ENCODE measurements at regions not wholly inside any gene's neighbourhood (a gene's known extent, or its start where the extent isn't known, plus 50 kb on each side); places are given as distances from the start of the nearest gene placed in this dataset.
"Not testable (repeated sequence)": the region's sequence is repeated elsewhere in the genome, so short reads cannot be mapped to it uniquely, and the experiment has no call there.

DNA sequence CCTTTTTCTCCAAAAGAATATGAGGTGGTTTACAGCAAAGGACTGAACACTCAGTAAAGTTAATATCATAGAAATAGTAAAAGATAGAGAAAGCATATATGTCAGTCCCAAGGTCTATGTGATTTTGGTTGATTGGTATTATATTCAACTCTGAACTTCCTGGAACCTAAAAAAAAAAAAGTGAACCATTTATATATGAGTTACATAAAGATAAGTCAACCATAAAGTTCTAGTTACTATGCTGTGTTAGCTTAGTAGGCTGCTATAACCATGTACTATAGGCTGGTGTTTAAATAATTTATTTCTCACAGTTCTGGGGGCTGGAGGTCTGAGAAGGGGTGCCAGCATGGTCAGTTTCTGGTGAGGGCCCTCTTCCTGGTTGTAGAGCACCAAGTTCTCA, 475.6 kb downstream of the KLF12 start:
- ATAC-seq (peak; percentile 80), DNase-seq (no peak)
- intact Hi-C loops (cut with DNase I, micrococcal nuclease): no loop called here

DNA sequence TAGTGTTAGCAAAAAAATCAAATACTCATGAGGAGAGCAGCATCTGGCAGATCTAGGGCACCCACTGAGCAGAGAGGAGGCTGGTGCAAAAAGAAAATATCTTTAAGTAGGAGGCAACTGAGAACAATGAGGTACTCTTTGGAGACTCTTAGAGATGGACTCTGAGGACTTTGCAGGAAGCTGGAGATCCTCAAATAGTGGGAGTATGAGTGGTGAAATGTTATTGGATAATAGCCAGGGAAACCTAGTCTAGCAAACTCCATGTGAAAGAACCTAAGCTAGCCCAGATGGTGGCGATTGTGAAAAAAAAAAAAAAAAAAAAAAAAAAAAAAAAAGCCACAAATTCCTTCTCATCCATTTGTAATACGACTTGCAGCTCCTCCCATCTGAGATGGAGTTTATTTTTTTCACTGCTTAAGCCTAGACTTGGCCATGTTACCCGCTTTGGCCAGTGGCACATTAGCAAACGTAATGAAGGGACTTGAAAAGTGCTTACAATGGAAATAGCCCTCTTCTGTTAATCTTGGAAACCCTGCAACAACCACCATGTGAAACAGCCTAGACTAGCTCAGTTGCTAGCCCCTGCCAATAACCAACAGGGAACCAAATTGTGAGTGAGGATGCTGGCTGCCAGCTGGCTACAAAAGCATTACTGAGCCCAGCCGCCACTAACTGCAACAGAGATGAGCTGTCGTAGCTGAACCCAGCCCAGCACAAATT, 476.2 kb downstream of the KLF12 start:
- intact Hi-C loops (cut with DNase I, micrococcal nuclease): no loop called here
- ATAC-seq (peak; percentile 2), DNase-seq (no peak)

DNA sequence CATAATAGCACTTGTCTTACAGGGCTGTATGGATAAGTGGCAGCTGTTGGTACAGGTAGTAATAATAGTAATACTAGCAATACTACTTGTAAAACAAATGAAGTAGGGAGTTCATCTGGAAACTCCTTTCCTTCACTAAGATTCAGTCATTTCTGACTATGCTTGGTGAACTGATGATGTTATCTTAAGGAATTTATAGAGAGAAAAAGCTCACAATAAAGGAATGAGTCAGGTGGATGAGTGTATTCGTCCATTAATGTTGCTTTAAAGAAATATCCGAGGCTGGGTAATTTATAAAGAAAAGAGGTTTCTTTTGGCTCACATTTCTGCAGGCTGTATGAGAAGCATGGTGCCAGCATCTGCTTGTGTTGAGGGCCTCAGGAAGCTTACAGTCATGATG, 477.3 kb downstream of the KLF12 start:
- DNase-seq: no peak
- no peak for ATAC-seq
- intact Hi-C loops (cut with DNase I, micrococcal nuclease): no loop called here

DNA sequence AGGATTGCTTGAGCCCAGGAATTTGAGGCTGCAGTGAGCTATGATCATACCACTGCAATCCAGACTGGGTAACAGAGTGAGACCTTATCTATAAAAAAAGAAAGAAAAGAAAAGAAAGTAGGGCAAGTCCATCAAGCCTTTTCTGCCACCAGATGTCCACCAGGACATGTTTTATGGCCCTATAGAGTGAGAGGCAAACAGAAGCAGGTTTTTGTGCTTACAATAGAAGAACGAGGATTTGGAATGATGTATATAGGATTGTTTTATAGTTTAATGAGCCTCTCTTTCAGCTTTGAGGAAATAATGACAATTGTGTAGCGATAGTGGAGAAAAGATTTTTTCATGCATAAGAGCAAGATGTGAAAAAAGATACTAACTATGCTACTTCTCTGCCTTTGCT, 480.5 kb downstream of the KLF12 start:
- intact Hi-C loops (cut with DNase I, micrococcal nuclease): no loop called here
- ATAC-seq (peak; percentile 87), DNase-seq (no peak)

DNA sequence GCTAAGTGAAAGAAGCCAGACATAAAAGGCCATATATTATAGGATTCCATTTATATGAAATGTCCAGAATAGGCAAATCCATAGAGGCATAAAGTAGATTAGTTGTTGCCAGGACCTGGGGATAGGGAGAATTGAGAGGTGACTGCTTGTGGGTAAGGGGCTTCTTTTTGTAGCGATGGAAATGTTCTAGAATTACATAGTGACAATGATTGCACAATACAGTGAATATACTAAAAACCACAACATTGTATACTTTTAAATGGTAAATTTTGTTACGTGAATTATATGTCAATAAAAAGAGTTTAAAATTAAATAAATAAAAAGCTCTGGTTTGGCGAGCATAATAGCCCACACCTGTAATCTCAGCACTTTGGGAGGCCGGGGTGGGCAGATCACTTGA, 486.8 kb downstream of the KLF12 start:
- no peak for DNase-seq
- intact Hi-C loops (cut with DNase I, micrococcal nuclease): no loop called here
- ATAC-seq: no peak

DNA sequence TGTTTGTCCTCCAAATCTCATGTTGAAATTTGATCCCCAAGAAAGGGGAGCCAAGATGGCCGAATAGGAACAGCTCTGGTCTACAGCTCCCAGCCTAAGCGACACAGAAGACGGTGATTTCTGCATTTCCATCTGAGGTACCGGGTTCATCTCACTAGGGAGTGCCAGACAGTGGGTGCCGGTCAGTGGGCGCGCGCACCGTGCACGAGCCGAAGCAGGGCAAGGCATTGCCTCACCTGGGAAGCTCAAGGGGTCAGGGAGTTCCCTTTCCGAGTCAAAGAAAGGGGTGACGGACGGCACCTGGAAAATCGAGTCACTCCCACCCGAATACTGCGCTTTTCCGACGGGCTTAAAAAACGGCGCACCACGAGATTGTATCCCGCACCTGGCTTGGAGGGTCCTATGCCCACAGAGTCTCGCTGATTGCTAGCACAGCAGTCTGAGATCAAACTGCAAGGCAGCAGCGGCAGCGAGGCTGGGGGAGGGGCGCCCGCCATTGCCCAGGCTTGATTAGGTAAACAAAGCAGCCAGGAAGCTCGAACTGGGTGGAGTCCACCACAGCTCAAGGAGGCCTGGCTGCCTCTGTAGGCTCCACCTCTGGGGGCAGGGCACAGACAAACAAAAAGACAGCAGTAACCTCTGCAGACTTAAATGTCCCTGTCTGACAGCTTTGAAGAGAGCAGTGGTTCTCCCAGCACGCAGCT, 493.6 kb downstream of the KLF12 start:
- DNase-seq; ATAC-seq; intact Hi-C loops (cut with DNase I, micrococcal nuclease): not testable (repeated sequence)

DNA sequence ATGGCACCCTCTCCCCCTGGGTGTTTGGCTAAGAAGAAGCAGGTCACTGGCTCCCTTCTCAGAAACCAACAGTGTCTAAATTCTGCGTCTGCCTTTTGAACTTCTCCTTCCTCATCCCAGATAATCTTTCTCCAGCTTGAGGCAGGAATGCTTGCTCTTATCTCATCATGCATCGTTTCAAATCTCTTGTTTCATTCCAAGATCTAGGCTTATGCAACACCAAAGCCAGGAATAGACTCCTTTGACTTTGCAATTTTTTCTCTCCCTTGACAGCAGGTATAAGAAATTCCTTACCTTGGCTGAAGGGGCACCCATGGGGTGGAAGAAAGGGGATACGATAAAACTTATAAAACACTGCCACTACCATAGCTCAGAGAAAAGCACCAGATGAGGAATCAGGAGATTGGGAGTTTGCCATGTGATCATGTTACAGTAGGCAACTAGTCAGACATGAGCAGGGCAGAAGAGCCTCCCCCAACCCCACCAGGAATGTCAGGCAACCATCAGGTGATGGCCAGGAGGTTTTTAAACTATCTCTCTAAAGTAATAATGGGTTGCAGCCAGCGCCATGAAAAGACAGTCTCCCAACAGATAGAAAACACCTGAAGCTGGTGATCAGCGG, 498.9 kb downstream of the KLF12 start:
- ATAC-seq: no peak
- no peak for DNase-seq
- intact Hi-C loops (cut with DNase I, micrococcal nuclease): no loop called here

DNA sequence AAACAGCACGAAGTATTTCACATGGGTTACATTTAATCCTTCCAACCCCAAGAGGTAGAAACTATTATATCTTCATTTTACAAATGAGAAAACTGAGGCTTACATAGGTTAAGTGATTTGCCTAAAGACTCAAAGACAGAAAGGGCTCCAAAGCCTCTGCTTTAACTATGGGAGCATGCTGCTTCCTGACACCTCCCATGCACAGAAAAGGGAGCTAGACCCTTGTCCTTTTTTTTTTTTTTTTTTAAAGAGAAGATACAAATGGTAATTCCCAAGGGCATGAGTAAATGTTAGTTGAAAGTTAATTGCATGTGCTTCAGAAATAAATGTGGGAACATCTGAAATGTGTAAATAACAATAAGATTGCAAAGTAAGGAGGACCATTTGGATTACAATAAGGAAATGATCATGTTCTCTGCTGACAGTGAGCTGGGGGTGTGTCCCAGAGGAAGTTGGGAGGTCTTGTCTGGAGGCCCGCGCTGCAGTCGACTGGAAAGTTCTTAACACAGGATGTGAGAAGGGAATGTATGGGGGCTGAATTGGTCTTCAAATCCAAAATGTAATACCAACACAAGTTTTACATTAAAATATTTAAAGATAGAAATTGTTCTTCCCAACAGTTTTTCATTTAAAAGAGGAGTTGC, 500.3 kb downstream of the KLF12 start:
- peak in 1 of 2 donors; percentile 30 for DNase-seq
- ATAC-seq: peak; percentile 85
- intact Hi-C loops (cut with DNase I, micrococcal nuclease): no loop called here

DNA sequence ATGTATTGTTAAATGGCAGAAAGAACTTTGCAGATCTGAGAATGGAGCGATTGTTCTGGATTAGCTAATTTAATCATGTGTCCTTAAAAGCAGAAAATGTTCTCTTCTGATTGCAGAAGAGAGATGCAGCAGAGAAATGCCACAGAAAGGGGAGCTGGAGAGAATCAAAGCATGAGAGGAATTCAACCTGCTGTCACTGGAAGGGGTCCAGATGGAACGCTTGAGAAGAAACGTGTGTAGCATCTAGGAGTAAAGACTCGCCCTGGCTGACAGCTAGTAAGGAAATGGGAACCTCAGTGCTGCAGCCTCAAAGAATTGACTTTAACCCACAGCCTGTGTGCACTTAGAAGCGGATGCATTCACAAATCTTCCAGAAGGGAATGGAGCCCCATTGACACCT, 502.8 kb downstream of the KLF12 start:
- intact Hi-C loops (cut with DNase I, micrococcal nuclease): no loop called here
- DNase-seq (no peak), ATAC-seq (no peak)

DNA sequence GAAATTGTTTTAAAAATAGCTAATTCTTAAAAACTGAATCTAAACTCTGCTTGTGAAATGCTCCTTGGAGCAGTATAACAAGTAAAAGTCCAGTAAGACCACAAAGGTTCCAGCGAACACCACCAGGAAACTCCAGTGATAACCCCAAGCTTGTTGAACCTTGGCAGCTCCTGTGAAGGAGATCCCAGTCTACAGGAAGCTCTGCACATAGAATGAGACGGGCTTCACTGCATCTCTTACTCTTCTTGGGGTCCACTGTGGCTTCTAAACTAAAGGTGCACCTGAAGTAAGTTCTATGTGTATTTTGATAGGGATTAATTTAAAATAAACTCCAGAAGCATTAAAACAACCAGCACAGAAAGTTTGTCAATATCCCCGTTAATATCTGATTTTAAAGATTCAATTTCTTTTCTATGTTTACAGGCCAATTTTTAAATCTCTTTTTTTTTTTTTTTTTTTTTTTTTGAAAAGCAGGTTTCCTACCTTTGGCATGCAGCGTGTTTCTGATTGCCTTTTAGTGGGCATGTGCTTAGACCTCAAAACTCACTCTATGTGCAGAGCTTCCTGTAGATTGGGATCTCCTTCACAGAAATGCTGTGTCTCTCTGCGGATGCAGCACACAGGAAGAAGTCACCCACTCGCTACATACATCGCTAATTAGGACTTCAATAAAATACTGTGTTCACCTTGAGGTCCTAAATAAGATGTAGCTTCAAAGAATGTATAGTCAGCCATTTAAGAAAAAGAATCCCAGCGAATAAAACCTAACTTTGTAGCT, 508.5 kb downstream of the KLF12 start:
- intact Hi-C loops (cut with DNase I, micrococcal nuclease): no loop called here
- ATAC-seq (no peak), DNase-seq (no peak)

DNA sequence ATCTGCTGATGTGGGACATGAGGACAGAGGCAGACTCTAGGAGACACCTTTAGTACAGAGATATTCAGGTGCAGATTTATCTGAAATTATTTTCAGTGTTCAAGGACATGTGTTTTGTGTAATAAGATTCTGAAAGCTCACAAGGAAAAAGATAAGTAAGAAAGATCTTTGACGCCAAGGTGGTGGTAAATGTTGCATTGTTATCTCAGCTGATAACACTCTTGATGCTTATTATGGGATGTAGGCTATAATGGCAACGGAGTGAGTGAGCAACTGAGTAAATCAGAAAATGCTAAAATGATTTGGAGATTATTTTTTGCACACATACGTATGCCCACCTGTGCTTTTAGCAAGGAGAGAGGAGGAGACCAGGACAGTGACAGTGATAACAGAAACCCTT, 510.9 kb downstream of the KLF12 start:
- intact Hi-C loops (cut with DNase I, micrococcal nuclease): no loop called here
- DNase-seq (no peak), ATAC-seq (peak; percentile 47)

DNA sequence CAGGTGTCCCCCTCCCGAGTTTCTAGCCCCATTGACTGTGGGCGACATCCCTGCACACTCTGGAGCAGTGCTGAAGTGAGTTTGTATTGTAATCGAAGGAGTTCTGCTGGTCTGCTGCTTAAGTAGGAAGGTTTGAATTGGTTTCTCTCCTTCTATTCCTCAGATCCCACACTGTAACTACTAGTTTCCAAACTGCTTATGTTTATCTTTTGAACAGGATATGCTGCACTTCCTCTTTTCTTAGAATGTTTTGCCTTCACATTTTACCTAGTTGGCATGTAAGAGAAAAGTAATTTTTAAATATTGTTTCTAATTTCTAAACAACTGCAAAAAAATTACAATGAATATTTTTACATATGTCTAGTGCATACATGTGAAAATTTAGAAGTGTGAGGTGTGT, 511.8 kb downstream of the KLF12 start:
- ATAC-seq: peak; percentile 25
- intact Hi-C loops (cut with DNase I, micrococcal nuclease): no loop called here
- DNase-seq: no peak

DNA sequence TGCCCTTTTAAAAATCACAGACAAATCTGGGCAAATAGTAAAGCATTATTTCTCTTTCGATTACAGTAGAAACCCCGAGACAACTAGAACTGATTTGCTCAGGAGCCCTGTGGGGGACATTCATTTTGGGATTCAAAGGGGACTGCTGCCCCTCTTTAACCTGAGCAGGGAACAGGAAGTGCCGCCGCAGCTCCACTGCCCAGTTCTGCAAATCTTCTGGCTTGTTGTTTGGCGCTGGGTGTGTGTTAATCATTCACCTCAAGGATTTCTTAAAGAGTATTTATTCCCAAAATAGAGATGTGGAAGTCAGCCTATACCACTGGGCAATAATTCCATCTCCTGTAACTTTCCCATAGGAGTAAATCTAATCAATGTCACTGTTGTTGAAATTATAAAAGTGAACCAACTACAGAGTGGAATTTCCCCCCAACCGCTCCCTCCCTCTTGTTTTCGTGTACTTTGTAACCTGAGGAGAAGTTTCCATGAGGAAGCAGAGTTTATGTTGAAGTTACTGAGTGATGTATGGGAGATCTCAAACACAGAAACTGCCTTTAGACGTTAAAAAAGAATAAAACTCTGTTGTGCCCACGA, 515.8 kb downstream of the KLF12 start:
- intact Hi-C loops (cut with DNase I, micrococcal nuclease): no loop called here
- ATAC-seq (peak; percentile 87), DNase-seq (peak; percentile 53 to 60)

DNA sequence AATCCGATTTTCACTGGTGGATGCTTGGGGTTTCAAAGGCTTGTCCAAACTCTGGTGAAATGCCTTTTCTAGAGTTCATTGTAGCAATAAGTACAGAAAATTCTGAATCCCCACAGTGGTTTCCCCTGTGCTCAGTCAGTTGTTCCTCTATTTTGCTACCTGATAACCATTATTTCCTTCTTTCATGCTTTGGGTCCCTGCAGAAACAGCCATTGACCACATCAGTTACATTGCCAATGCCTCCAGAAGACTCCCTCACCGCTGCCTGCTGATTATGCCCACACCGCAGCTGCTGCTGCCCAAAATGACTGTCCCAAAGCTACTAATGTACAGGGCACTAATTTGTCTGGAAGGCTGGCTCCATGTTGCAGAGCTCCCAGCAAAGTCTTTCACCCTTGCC, 517.3 kb downstream of the KLF12 start:
- intact Hi-C loops (cut with DNase I, micrococcal nuclease): no loop called here
- no peak for ATAC-seq

DNA sequence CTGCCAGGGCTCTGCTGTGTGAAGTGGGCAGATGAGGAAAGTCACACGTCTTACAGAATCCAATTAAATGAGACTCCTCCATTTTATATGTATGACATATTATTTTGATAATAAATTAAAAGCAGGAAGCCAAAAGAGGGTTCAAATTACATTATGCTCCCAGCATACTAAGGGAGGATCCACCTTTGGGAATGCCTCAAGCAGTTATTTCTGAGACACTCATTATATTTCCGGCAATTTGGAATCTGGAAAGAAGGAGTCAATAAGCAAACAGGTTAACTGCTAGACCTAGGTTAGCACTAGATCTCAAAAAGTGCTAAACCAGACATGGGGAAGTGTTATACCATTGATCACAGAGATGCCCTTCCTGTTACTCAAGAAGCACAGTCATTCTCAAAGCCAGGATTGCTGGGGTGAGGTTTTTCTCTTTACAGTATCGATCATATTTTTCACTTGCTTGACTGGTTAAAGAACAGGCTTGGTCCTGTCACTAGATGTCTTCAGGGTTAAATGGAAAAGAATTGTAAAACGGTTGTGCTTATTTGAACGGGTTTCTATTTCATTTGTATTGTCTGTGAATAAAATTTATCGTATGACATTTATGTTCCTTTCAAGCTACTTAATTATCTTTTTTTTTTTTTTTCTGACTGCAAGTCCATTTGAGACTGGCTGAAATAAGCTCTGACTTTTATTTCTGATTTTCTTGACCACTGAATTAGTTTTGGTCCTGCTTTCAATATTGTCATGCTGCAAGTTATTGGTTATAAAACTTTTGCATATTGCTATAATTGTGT, 523.2 kb downstream of the KLF12 start:
- DNase-seq (no peak), ATAC-seq (peak; percentile 23)
- intact Hi-C loops (cut with DNase I, micrococcal nuclease): no loop called here

More for the DNA sequence above, 517.3 kb downstream of the KLF12 start:
- no peak for DNase-seq

DNA sequence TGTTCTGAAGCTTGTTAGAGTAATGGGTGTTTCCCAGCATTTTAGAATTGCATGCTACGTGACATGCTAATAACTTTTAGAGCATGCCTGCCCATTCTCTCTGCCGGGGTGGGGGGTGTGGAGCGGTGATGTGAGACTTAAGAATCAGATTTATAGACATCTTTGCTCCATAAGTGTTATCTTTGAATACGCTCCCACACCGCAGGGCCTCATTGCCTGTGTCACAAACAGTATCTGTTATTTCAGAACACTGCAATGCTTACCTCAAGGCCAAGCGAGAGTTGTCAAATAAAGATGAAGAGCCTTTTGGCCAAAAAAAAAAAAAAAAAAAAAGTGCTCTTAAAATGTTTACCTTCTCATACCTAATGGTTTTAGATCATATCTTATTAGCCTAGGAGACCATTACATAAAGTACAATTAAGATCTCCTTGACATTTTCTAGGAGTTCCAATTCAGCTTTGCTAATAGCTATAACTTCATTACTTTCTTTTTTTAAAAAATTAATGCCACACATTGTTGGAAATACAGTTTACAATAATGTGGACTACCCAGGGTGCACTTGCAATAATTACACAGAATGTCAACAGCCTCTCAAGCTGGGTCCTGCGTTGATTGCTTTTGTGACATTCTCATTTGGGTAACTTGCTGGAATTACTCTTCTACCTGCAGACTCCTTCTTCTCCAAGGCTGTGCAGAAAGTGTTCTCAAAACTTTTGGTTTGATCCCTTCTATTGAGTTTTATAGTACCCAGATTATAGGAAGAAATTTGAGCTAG, 525.3 kb downstream of the KLF12 start:
- intact Hi-C loops (cut with DNase I, micrococcal nuclease): no loop called here
- DNase-seq: no peak
- no peak for ATAC-seq

DNA sequence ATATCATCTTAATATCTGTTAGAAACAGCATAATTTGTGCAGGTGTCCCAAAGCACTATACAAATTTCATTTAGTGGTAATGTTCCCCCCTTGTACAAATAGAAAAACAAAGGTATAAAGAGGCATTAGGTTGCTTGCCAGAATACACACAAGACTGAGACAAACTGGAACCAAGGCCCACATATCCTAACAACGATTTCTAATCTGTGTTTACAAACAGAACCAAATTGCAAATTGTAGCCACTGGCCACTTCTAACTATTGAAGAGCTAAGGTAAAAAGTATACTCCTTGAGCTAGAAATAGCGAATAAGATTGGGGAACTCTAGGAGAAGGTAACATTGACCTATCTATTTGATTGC, 526.1 kb downstream of the KLF12 start:
- intact Hi-C loops (cut with DNase I, micrococcal nuclease): no loop called here

More for the DNA sequence above, 526.1 kb downstream of the KLF12 start:
- no peak for ATAC-seq
- DNase-seq: no peak

Measured in left colon (tissue), 2 donors.